Esophagus squamous epithelium (tissue), 5 donors: ENCODE measurements at regions not wholly inside any gene's neighbourhood (a gene's known extent, or its start where the extent isn't known, plus 50 kb on each side); places are given as distances from the start of the nearest gene placed in this dataset.
"Not testable (repeated sequence)": the region's sequence is repeated elsewhere in the genome, so short reads cannot be mapped to it uniquely, and the experiment has no call there.

Experiments used
- DNase-seq: peaks from one replicate; lab custom pipeline; 2025; lab: John Stamatoyannopoulos, UW
- H3K27ac ChIP-seq, 4 donors: fragments of 200-600 bp; sonication (generic); one replicate each; pipeline ENCODE4 v1.5.1; 2016 to 2019; ENCODE audit warnings: mild to moderate bottlenecking in 1 of 4
- H3K27me3 ChIP-seq, 4 donors: fragments of 200-600 bp; sonication (generic); 1 replicate in 3 of 4; 2 replicates in 1 of 4; pipeline versions ENCODE4 v1.5.1 to v1.6.0; 2017 to 2021; ENCODE audit warnings: antibody characterized with exemption in 1 of 4
- H3K36me3 ChIP-seq, 3 donors: fragments of 200-600 bp; sonication (generic); one replicate each; pipeline ENCODE4 v1.5.1; 2016 to 2019
- H3K4me1 ChIP-seq, 3 donors: fragments of 200-600 bp; sonication (generic); one replicate each; pipeline ENCODE4 v1.5.1; 2017 to 2019
- H3K4me3 ChIP-seq, 4 donors: fragments of 200-600 bp; sonication (generic); 1 replicate in 3 of 4; 2 replicates in 1 of 4; pipeline ENCODE4 v1.5.1; 2016 to 2019; ENCODE audit warnings: mild to moderate bottlenecking in 2 of 4, moderate library complexity in 1 of 4
- H3K9me3 ChIP-seq, 3 donors: fragments of 200-600 bp; sonication (generic); one replicate each; pipeline ENCODE4 v1.5.1; 2016 to 2019
- POLR2A ChIP-seq, 4 donors: fragments of 450-650 bp; IDR thresholded peaks; one replicate each; pipeline ENCODE4 v1.6.1; 2017; ENCODE audit warnings: antibody characterized with exemption in 4 of 4, mild to moderate bottlenecking in 4 of 4, moderate library complexity in 3 of 4
- WGBS, 2 donors: methylation state at CpG; one replicate each; pipeline ENCODE4 v1.1.5; 2018; 5-methylcytosine and 5-hydroxymethylcytosine counted together
- intact Hi-C: fragments of 100-400 bp; cut with DNase I; formaldehyde crosslinking; loops from one replicate; pipeline ENCODE4 v1.15.0; 2022
- TF ChIP-seq, protein P1 (sequence below), 6 experiments: fragments of 450-650 bp in 4 of 6; fragments of 200-600 bp in 2 of 6; sonication (generic) in 2 of 6; IDR thresholded peaks; one replicate each; pipeline ENCODE4 v1.5.1; 2016 to 2019; ENCODE audit warnings: antibody characterized with exemption in 6 of 6, mild to moderate bottlenecking in 4 of 6, moderate library complexity in 4 of 6
- donor health status: DM: yes; HTN: yes; CAD: no.

- 29 to 86% methylated on average over 1 of the region's 1 CpG for WGBS, 2 donors
- no peak for DNase-seq
- TF ChIP-seq, protein P1, sequence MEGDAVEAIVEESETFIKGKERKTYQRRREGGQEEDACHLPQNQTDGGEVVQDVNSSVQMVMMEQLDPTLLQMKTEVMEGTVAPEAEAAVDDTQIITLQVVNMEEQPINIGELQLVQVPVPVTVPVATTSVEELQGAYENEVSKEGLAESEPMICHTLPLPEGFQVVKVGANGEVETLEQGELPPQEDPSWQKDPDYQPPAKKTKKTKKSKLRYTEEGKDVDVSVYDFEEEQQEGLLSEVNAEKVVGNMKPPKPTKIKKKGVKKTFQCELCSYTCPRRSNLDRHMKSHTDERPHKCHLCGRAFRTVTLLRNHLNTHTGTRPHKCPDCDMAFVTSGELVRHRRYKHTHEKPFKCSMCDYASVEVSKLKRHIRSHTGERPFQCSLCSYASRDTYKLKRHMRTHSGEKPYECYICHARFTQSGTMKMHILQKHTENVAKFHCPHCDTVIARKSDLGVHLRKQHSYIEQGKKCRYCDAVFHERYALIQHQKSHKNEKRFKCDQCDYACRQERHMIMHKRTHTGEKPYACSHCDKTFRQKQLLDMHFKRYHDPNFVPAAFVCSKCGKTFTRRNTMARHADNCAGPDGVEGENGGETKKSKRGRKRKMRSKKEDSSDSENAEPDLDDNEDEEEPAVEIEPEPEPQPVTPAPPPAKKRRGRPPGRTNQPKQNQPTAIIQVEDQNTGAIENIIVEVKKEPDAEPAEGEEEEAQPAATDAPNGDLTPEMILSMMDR (IDR thresholded peaks at IDR 0.05): no peak
- TF ChIP-seq POLR2A (IDR thresholded peaks at IDR 0.05): no peak
- Histone ChIP-seq H3K9me3 (no peaks in the 10 kb centered on the region), H3K4me3 (no peak overlapping the region), H3K27me3 (no peaks in the 10 kb centered on the region), H3K4me1 (no peaks in the 10 kb centered on the region), H3K27ac (no peak overlapping the region), H3K36me3 (no peaks in the 10 kb centered on the region)
- intact Hi-C loops: no loop called here
Measured at GRCh38 chr14:42992930-42993329, 1386.3 kb downstream of the LRFN5 start.

DNA sequence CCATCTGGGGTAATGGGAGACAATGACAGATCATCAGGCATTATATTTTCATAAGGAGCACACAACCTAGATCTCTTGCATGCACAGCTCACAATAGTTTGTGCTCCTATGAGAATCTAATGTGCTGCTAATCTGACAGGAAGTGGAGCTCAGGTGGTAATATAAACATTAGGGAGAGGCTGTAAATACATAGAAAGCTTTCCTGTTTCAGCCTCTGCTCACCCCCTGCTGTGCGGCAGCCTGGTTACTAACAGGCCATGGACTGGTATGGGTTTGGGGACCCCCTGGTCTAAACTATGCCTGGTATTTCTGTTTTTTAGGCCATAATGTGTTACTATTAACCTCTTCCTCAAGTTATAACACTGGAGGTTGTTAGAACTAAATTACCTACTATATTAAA, 1373.7 kb downstream of the LRFN5 start:
- intact Hi-C loops: no loop called here
- H3K4me1 ChIP-seq: no peaks in the 10 kb centered on the region
- H3K36me3 ChIP-seq: no peaks in the 10 kb centered on the region
- H3K4me3 ChIP-seq: no peak overlapping the region
- no peak for DNase-seq
- no peak overlapping the region for H3K27ac ChIP-seq
- no peaks in the 10 kb centered on the region for H3K27me3 ChIP-seq
- TF ChIP-seq, protein P1 (IDR thresholded peaks at IDR 0.05): no peak
- no peak for TF ChIP-seq POLR2A (IDR thresholded peaks at IDR 0.05)
- H3K9me3 ChIP-seq: peaks cover 0 to under 1% (median 0%) of the 10 kb centered on the region in 3 donors
- 69 to 90% methylated on average over 1 of the region's 1 CpG for WGBS, 2 donors

- H3K27ac ChIP-seq, DNase-seq, H3K27me3 ChIP-seq, H3K4me3 ChIP-seq, H3K36me3 ChIP-seq, H3K9me3 ChIP-seq, intact Hi-C loops, H3K4me1 ChIP-seq: not testable (repeated sequence)
- WGBS, 2 donors: 87 to 91% methylated on average over 8 to 14 of the region's 21 CpGs
Measured at GRCh38 chr14:42973171-42973570, 1366.5 kb downstream of the LRFN5 start.

DNA sequence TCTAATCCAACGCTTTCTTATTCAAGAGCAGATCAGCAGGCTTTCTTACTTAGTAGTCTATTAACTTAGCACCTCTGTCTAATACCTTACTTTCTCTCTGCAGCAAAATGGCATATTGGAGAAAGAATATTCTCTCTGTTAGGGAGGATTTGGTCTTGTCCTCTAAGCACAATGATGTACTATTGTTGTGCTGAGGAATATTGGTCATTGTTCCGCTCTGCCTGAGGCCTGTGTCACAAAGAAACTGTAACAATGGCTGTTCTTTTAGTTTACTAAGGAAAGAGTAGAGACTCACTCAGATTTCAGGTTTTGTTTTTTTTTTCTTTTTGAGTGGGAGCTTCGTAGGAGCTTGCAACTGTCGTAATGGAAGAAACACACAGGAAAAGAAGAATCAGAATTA, 1358.8 kb downstream of the LRFN5 start:
- no peak overlapping the region for H3K27ac ChIP-seq
- WGBS, 2 donors: 55 to 68% methylated on average over 4 of the region's 4 CpGs
- DNase-seq: no peak
- no peaks in the 10 kb centered on the region for H3K27me3 ChIP-seq
- no peaks in the 10 kb centered on the region for H3K9me3 ChIP-seq
- H3K4me3 ChIP-seq: no peak overlapping the region
- H3K36me3 ChIP-seq: no peaks in the 10 kb centered on the region
- H3K4me1 ChIP-seq: no peaks in the 10 kb centered on the region
- intact Hi-C loops: no loop called here
- no peak for TF ChIP-seq POLR2A (IDR thresholded peaks at IDR 0.05)
- TF ChIP-seq, protein P1 (IDR thresholded peaks at IDR 0.05): no peak

- H3K9me3 ChIP-seq: no peaks in the 10 kb centered on the region
- DNase-seq: no peak
- no peaks in the 10 kb centered on the region for H3K27me3 ChIP-seq
- WGBS, 2 donors: 55 to 57% methylated on average over 3 of the region's 3 CpGs
- no peaks in the 10 kb centered on the region for H3K36me3 ChIP-seq
- no peak for TF ChIP-seq POLR2A (IDR thresholded peaks at IDR 0.05)
- TF ChIP-seq, protein P1 (IDR thresholded peaks at IDR 0.05): no peak
- H3K4me1 ChIP-seq: no peaks in the 10 kb centered on the region
- no peak overlapping the region for H3K27ac ChIP-seq
- no peak overlapping the region for H3K4me3 ChIP-seq
- intact Hi-C loops: no loop called here
Measured at GRCh38 chr14:42961509-42961908, 1354.8 kb downstream of the LRFN5 start.

DNA sequence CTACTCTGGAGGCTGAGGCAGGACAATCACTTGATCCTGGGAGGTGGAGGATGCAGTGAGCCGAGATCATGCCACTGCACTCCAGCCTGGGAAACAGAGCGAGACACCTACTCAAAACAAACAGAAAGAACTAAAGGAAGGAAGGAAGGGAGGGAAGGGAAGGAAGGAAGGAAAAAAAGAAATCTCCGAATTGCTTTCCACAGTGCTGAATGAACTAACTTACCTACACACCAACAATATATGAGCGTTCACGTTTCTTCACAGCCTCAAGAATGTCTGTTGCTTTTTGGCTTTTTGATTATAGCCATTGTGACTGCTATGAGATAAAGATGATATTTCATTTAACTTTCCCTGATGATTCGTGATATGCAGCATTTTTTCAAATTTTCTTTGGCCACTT, 1343.7 kb downstream of the LRFN5 start:
- Histone ChIP-seq H3K36me3 (no peaks in the 10 kb centered on the region), H3K9me3 (peaks cover 0 to 7% (median 0%) of the 10 kb centered on the region in 3 donors), H3K27ac (no peak overlapping the region), H3K27me3 (no peaks in the 10 kb centered on the region), H3K4me3 (no peak overlapping the region), H3K4me1 (no peaks in the 10 kb centered on the region)
- TF ChIP-seq, protein P1 (IDR thresholded peaks at IDR 0.05): no peak
- TF ChIP-seq POLR2A (IDR thresholded peaks at IDR 0.05): no peak
- intact Hi-C loops: no loop called here
- 75 to 83% methylated on average over 6 of the region's 6 CpGs for WGBS, 2 donors
- DNase-seq: no peak
